Neural progenitor cell (in vitro differentiated cells): ENCODE measurements at regions not wholly inside any gene's neighbourhood (a gene's known extent, or its start where the extent isn't known, plus 50 kb on each side); places are given as distances from the start of the nearest gene placed in this dataset.

Experiments
- EZH2 ChIP-seq: fragments of 200-600 bp; sonication (generic); IDR thresholded peaks from 2 replicates; pipeline ENCODE4 v1.6.1; 2017; ENCODE audit warnings: antibody characterized with exemption, mild to moderate bottlenecking, moderate library complexity
- EZH2phosphoT487 ChIP-seq: fragments of 200-600 bp; sonication (generic); IDR thresholded peaks from 2 replicates; pipeline ENCODE4 v1.6.1; 2017; ENCODE audit warnings: antibody characterized with exemption
- TF ChIP-seq, protein P1 (sequence below): fragments of 200-600 bp; sonication (generic); IDR thresholded peaks from 2 replicates; pipeline ENCODE4 v1.5.1; 2017; ENCODE audit warnings: antibody characterized with exemption, mild to moderate bottlenecking

DNA sequence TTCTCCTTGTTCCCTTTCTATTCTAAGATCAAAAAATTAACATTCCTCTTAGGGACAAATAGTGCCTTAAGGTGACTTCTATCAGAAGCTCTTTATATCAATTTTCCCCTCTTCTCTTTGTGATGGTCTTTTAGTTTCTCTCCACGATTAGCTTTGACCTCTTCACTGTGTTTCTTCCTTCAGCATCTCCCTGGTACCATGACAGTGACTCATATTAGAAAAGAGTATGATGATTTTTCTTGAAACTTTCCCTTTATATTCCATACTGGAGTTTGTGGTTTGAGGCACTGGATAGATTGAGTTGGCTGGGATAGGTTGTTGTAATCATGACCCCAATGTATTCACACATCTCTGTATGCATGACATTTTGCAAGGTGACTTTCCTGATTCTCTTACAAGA lies 335.6 kb upstream of the GLI3 start:
- TF ChIP-seq, protein P1, sequence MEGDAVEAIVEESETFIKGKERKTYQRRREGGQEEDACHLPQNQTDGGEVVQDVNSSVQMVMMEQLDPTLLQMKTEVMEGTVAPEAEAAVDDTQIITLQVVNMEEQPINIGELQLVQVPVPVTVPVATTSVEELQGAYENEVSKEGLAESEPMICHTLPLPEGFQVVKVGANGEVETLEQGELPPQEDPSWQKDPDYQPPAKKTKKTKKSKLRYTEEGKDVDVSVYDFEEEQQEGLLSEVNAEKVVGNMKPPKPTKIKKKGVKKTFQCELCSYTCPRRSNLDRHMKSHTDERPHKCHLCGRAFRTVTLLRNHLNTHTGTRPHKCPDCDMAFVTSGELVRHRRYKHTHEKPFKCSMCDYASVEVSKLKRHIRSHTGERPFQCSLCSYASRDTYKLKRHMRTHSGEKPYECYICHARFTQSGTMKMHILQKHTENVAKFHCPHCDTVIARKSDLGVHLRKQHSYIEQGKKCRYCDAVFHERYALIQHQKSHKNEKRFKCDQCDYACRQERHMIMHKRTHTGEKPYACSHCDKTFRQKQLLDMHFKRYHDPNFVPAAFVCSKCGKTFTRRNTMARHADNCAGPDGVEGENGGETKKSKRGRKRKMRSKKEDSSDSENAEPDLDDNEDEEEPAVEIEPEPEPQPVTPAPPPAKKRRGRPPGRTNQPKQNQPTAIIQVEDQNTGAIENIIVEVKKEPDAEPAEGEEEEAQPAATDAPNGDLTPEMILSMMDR: no peak
- TF ChIP-seq EZH2phosphoT487 (no peak), EZH2 (no peak)
